Pancreas (tissue), 10 donors: ENCODE measurements at regions not wholly inside any gene's neighbourhood (a gene's known extent, or its start where the extent isn't known, plus 50 kb on each side); places are given as distances from the start of the nearest gene placed in this dataset.
A peak's percentile ranks its signal among the peaks of the same experiment; 100 is the strongest.

Experiments used
- ATAC-seq, 4 donors: fragments of 200-7000 bp; cut with Tn5 transposase; one replicate each; pipeline versions ENCODE4 v1.8.0 to v1.9.1; 2020; ENCODE audit warnings: mild to moderate bottlenecking in 4 of 4, moderate library complexity in 4 of 4
- DNase-seq, 6 donors: peaks; one replicate each; pipeline ENCODE4 v3.0.0-alpha.2; 2020
- FAIRE-seq: peaks from 2 replicates; lab custom pipeline; 2012; peaks lifted over from hg19 to GRCh38; lab: Jason Lieb, UNC
- H3K27ac ChIP-seq, 4 donors: fragments of 200-600 bp; sonication (generic); 1 replicate in 3 of 4; 2 replicates in 1 of 4; pipeline versions ENCODE4 v1.5.0 to v1.8.0; 2020
- H3K27me3 ChIP-seq, 4 donors: fragments of 200-600 bp; one replicate each; pipeline ENCODE4 v1.8.0; 2021
- H3K36me3 ChIP-seq, 3 donors: fragments of 200-600 bp; sonication (generic) in 1 of 3; one replicate each; pipeline versions ENCODE4 v1.5.0 to v1.8.0; 2020 to 2021
- H3K4me1 ChIP-seq, 3 donors: fragments of 200-600 bp; one replicate each; pipeline ENCODE4 v1.8.0; 2021
- H3K4me3 ChIP-seq, 4 donors: fragments of 200-600 bp; sonication (generic) in 2 of 4; one replicate each; pipeline versions ENCODE4 v1.5.0 to v1.8.0; 2020 to 2021
- H3K9me3 ChIP-seq, 4 donors: fragments of 200-600 bp; one replicate each; pipeline ENCODE4 v1.8.0; 2021
- CTCF ChIP-seq, 4 donors: fragments of 200-600 bp; sonication (generic) in 3 of 4; IDR thresholded peaks; one replicate each; pipeline versions ENCODE4 v1.5.0 to v1.8.0; 2021; ENCODE audit warnings: antibody characterized with exemption in 4 of 4
- WGBS, 2 donors: extraction: QIAGEN DNeasy Blood & Tissue Kit; methylation state at CpG; one replicate each; pipeline ENCODE4 v1.1.7; 2013; 5-methylcytosine and 5-hydroxymethylcytosine counted together
- intact Hi-C, 3 donors: fragments of 100-400 bp; cut with DNase I; formaldehyde crosslinking; loops; one replicate each; pipeline versions ENCODE4 v1.11.1 to v1.14.2; 2022
- donor health status: healthy with polysubstance abuse.
- donor health status: DM: no; HTN: no; CAD: no; lungs with moderate emphysema.
- donor health status: DM: no; HTN: no; CAD: no.
- donor health status: control.
- donor health status: control.
- donor health status: Bipolar disorder and iron deficiency.
- donor health status: DM: yes; HTN: yes; CAD: no.
- donor health status: DM: no; HTN: no; CAD: no.
- donor health status: DM: no; HTN: no; CAD: no.
- donor health status: DM: yes; HTN: yes; CAD: no.

GRCh38 chr12:105704787-105705186 is 374.3 kb downstream of the C12orf75 start:
- H3K36me3 ChIP-seq, result no peaks in the 10 kb centered on the region
- FAIRE-seq (no peak), ATAC-seq (no peak), DNase-seq (peak in 1 of 6 donors; percentile 21)
- TF ChIP-seq CTCF (IDR thresholded peaks at IDR 0.05), result no peak
- no peaks in the 10 kb centered on the region for H3K27me3 ChIP-seq
- no peak overlapping the region for H3K27ac ChIP-seq
- no peaks in the 10 kb centered on the region for H3K9me3 ChIP-seq
- no peaks in the 10 kb centered on the region for H3K4me1 ChIP-seq
- intact Hi-C loops, result loop anchor here in 2 of 3 donors (5.0 to 10.0 kb wide), 2 partner anchors 430 to 433 kb away; partner anchors contain the start of gene NUAK1 (in 2 of the 2)
- no peak overlapping the region for H3K4me3 ChIP-seq
- WGBS, 2 donors, result 37 to 39% methylated on average over 6 of the region's 6 CpGs

- H3K36me3 ChIP-seq, result no peaks in the 10 kb centered on the region
- H3K9me3 ChIP-seq, result no peaks in the 10 kb centered on the region
- no peaks in the 10 kb centered on the region for H3K4me1 ChIP-seq
- ATAC-seq (no peak), FAIRE-seq (no peak), DNase-seq (no peak)
- intact Hi-C loops, result loop anchor here in 2 of 3 donors (5.0 to 10.0 kb wide), 2 partner anchors 430 to 432 kb away; partner anchors contain the start of gene NUAK1 (in 2 of the 2)
- no peak overlapping the region for H3K27ac ChIP-seq
- TF ChIP-seq CTCF (IDR thresholded peaks at IDR 0.05), result no peak
- no peak overlapping the region for H3K4me3 ChIP-seq
- no peaks in the 10 kb centered on the region for H3K27me3 ChIP-seq
- WGBS, 2 donors, result 46 to 53% methylated on average over 8 of the region's 8 CpGs
These were observed 374.7 kb downstream of the C12orf75 start for GRCh38 chr12:105705235-105705634.

GRCh38 chr12:105705765-105706164 is 375.3 kb downstream of the C12orf75 start:
- no peak overlapping the region for H3K27ac ChIP-seq
- H3K9me3 ChIP-seq, result no peaks in the 10 kb centered on the region
- H3K4me1 ChIP-seq, result no peaks in the 10 kb centered on the region
- WGBS, 2 donors, result 20 to 24% methylated on average over 7 of the region's 7 CpGs
- peak; percentile 53 to 79 (median 63) for TF ChIP-seq CTCF (IDR thresholded peaks at IDR 0.05)
- H3K4me3 ChIP-seq, result no peak overlapping the region
- peak in 3 of 4 donors; percentile 67 to 79 (median 76) for ATAC-seq
- no peaks in the 10 kb centered on the region for H3K36me3 ChIP-seq
- intact Hi-C loops, result loop anchor here in 2 of 3 donors (5.0 to 10.0 kb wide), 2 partner anchors 429 to 432 kb away; partner anchors contain the start of gene NUAK1 (in 2 of the 2)
- peak in 2 of 6 donors; percentile 6 to 40 for DNase-seq
- no peaks in the 10 kb centered on the region for H3K27me3 ChIP-seq
- FAIRE-seq, result no peak

- no peaks in the 10 kb centered on the region for H3K36me3 ChIP-seq
- no peak for DNase-seq
- WGBS, 2 donors, result 85 to 86% methylated on average over 8 of the region's 8 CpGs
- no peaks in the 10 kb centered on the region for H3K9me3 ChIP-seq
- H3K27ac ChIP-seq, result no peak overlapping the region
- no peak for TF ChIP-seq CTCF (IDR thresholded peaks at IDR 0.05)
- no peak overlapping the region for H3K4me3 ChIP-seq
- FAIRE-seq, result no peak
- intact Hi-C loops, result loop anchor here in 2 of 3 donors (5.0 to 10.0 kb wide), 2 partner anchors 428 to 431 kb away; partner anchors contain the start of gene NUAK1 (in 2 of the 2)
- no peak for ATAC-seq
- no peaks in the 10 kb centered on the region for H3K27me3 ChIP-seq
- no peaks in the 10 kb centered on the region for H3K4me1 ChIP-seq
These were observed 376.0 kb downstream of the C12orf75 start for GRCh38 chr12:105706321-105706972.

GRCh38 chr12:105706973-105707334 is 376.5 kb downstream of the C12orf75 start:
- Histone ChIP-seq H3K4me3 (no peak overlapping the region), H3K36me3 (no peaks in the 10 kb centered on the region), H3K4me1 (no peaks in the 10 kb centered on the region), H3K9me3 (no peaks in the 10 kb centered on the region), H3K27me3 (no peaks in the 10 kb centered on the region), H3K27ac (no peak overlapping the region)
- no peak for ATAC-seq
- no peak for FAIRE-seq
- intact Hi-C loops, result loop anchor here in 2 of 3 donors (5.0 to 10.0 kb wide), 2 partner anchors 428 to 430 kb away; partner anchors contain the start of gene NUAK1 (in 2 of the 2)
- DNase-seq, result no peak
- WGBS, 2 donors, result 68 to 75% methylated on average over 3 of the region's 3 CpGs
- no peak for TF ChIP-seq CTCF (IDR thresholded peaks at IDR 0.05)
